ENCODE measurements at regions not wholly inside any gene's neighbourhood (a gene's known extent, or its start where the extent isn't known, plus 50 kb on each side); places are given as distances from the start of the nearest gene placed in this dataset.
"Not testable (repeated sequence)": the region's sequence is repeated elsewhere in the genome, so short reads cannot be mapped to it uniquely, and the experiment has no call there.

DNA sequence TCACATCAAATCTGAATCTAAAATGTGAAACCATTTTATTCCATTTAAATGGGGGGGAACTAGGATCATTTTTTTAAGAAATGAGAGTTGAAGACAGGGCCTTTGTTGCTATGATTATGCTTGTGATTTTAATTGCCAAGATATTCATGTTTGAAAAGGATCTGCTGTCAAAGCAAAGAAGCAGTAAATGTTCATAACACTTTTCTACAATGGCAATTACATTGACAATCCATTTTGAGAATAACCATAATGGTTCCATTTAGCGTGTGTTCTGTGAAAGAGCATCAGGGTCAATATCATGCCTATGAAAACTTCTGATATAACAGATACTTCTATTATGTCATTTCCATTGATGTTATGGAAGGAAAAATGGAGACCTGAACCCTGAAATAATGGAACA is 745.8 kb upstream of the SGO1 start:
- ATAC-seq = no peak
- H3K36me3 Mint-ChIP-seq = no peaks in the 10 kb centered on the region
- H3K27ac Mint-ChIP-seq = no peak overlapping the region
- no peaks in the 10 kb centered on the region for H3K27me3 Mint-ChIP-seq
- no peak for DNase-seq
- no peaks in the 10 kb centered on the region for H3K4me1 Mint-ChIP-seq
- peaks cover 12% of the 10 kb centered on the region for H3K9me3 Mint-ChIP-seq (ENCODE audit: low read depth)
- CTCF ChIA-PET = no interaction called here
- no peak overlapping the region for H3K4me3 Mint-ChIP-seq

DNA sequence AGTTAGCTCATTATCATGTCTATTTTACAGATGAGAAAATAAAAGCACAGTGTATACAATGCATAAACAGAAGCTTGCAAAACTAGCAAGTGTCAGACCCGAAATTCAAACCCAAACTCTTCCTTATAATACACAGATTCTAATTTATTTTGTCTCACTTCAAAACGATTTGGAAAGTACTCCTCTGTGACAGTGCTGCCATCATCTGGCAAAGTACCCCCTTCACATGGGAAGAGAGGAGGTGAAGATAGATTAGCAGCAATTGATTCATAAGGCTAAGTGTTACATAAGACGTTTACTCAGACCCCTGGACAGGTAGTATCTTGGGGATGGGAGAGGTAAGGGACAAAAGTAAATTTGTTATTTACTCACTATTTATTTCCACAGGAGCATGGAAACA is 744.0 kb upstream of the SGO1 start:
- no peak for ATAC-seq
- CTCF ChIA-PET = no interaction called here
- Mint-ChIP-seq H3K4me1 (no peaks in the 10 kb centered on the region), H3K9me3 (ENCODE audit: low read depth) (peaks cover 12% of the 10 kb centered on the region), H3K27me3 (no peaks in the 10 kb centered on the region), H3K4me3 (no peak overlapping the region), H3K36me3 (no peaks in the 10 kb centered on the region), H3K27ac (no peak overlapping the region)
- DNase-seq = no peak

DNA sequence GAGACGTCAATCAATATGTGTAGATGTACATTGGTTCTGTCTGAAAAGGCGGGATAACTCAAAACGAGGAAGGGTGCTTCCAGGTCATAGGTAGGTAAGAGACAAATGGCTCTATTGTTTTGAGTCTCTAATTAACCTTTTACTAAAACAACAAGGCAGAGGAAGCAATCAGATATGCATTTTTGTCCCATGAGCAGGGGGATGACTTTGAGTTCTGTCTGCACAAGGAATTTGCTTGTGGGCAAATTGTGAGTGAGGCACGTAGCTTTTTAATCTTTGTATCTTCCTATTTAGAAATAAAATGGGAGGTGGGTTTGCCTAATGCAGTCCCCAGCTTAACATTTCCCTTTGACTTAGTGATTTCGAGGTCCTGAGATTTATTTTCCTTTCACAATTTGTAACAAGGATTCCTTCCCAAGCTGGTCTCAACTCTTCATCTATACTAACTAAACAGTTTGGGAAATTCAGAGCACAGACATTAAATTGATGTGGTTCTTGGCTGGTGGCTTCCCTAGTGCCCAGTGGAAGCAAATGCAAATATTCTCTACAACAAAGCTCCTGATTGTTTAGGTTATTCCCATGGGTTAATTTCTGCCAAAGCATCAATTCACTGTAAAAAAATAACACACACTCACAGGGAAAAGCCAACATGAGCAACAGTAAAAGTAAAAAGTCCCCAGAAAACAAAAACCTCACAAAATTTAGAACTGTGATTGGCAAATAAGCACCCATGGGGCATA is 738.8 kb upstream of the SGO1 start:
- Mint-ChIP-seq H3K36me3 (no peaks in the 10 kb centered on the region), H3K27ac (no peak overlapping the region), H3K27me3 (no peaks in the 10 kb centered on the region), H3K4me1 (no peaks in the 10 kb centered on the region), H3K9me3 (ENCODE audit: low read depth) (peaks cover 16% of the 10 kb centered on the region), H3K4me3 (no peak overlapping the region)
- DNase-seq (no peak), ATAC-seq (no peak)
- CTCF ChIA-PET = no interaction called here

DNA sequence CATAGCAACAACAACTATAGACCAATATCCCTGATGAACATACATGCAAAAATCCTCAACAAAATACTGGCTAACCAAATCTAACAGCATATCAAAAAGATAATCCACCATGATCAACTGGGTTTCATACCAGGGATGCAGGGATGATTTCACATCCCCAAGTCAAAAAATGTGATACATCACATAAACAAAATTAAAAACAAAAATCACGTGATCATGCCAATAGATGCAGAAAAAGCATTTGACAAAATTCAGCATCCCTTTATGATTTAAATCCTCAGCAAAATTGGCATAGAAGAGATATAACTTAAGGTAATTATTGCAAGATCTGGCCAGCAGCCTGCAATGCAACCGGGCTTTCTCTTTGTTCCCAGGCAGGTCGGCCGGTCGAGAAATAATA is 735.1 kb upstream of the SGO1 start:
- ATAC-seq, H3K4me3 Mint-ChIP-seq, H3K36me3 Mint-ChIP-seq, H3K4me1 Mint-ChIP-seq, H3K27me3 Mint-ChIP-seq, DNase-seq, H3K27ac Mint-ChIP-seq, CTCF ChIA-PET: not testable (repeated sequence)
- peaks cover 22% of the 10 kb centered on the region for H3K9me3 Mint-ChIP-seq (ENCODE audit: low read depth)

DNA sequence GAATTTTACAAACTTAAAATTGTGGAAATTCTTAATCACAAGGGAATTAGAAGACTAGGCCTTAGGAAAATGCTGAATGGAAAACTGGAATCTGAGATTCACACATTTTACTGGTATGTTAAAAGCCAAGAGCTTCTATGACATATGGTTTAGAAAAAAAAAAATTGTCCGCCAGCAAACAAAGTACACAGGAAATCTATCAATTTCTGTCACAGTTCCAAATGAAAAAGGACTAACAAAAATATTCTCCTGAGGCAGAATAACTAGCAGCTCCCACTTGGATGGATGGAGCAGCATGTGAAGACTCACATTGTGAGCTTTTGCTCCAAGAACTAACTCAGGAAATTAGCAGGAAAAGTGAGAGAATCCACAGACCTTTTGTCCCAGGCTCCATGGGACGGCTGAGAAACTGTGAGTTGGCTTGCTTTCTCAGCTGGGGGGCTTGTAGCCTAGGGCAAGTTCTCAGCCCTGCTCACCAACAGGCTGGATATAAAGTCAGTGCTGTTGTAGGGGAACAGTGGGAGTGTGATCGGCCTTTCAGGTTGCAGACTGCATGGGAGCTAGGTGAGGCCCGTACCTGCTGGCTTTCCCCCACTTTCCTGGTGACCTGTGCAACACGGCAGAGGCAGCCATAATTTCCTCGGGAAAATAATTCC is 731.1 kb upstream of the SGO1 start:
- no peaks in the 10 kb centered on the region for H3K27me3 Mint-ChIP-seq
- H3K9me3 Mint-ChIP-seq (ENCODE audit: low read depth) = peaks cover 20% of the 10 kb centered on the region
- no peak for ATAC-seq
- H3K36me3 Mint-ChIP-seq = no peaks in the 10 kb centered on the region
- H3K27ac Mint-ChIP-seq = no peak overlapping the region
- DNase-seq = no peak
- CTCF ChIA-PET = no interaction called here
- no peak overlapping the region for H3K4me3 Mint-ChIP-seq
- H3K4me1 Mint-ChIP-seq = no peaks in the 10 kb centered on the region

DNA sequence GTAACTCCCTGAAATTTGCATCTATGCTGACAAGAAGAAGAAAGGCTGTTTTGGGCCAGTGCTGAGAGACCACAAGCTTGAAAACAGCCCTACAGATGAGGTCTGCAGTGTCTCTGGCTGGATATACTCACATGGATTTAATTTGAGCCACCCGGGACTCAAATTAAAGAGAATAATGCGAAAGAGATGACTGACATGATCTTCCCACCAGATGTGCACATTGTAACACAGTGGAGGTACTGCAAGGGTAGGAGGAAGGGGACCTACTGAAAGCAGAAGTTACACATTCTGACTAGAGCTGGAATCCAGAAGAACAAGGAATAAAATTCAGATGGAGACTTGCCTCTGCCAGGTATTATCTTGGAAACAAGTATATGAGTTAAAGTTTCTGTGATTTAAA is 728.3 kb upstream of the SGO1 start:
- Mint-ChIP-seq H3K36me3 (no peaks in the 10 kb centered on the region), H3K27me3 (no peaks in the 10 kb centered on the region), H3K27ac (no peak overlapping the region), H3K4me3 (no peak overlapping the region), H3K9me3 (ENCODE audit: low read depth) (peaks cover 15% of the 10 kb centered on the region), H3K4me1 (no peaks in the 10 kb centered on the region)
- DNase-seq = no peak
- ATAC-seq = no peak
- CTCF ChIA-PET = no interaction called here

DNA sequence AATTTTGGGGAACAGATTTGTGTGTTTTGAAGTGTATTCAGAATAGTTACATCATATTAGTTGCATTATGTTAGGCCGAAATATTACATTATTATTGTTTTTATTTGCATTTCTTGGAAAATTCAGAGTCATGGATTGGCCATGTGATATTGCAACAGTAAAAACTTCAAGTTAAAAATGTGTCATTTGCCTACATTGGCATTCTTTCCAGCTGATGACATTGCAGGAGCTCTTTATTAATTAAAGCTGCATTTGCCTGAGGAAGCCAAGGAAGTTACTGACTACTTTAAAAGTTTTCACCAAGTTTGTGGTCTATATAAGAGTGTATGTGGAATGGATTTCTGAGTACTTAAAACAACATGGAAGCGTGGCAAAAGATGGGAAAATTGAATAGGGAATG is 726.4 kb upstream of the SGO1 start:
- Mint-ChIP-seq H3K36me3 (no peaks in the 10 kb centered on the region), H3K27ac (no peak overlapping the region), H3K4me3 (no peak overlapping the region), H3K27me3 (no peaks in the 10 kb centered on the region), H3K4me1 (no peaks in the 10 kb centered on the region), H3K9me3 (ENCODE audit: low read depth) (peaks cover 12% of the 10 kb centered on the region)
- CTCF ChIA-PET = no interaction called here
- DNase-seq (no peak), ATAC-seq (no peak)

DNA sequence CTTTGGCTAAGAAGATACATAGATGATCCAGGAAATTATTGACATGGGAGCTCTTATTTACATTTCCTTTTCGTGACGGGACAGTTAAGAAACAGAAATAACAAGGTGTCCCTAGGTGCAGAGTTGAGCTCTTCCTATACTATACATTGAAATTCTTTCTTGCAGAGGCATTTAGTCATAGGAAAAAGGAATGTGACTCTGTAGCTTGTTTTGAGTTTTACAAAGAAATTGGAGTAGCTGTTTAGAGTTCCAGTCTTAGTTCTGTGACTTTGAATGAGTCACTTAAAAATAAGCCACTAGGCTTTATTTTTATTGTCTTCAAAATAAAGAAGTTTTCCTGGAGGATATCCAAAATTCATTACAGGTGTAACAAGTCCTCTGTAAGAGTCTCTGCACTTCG is 723.5 kb upstream of the SGO1 start:
- Mint-ChIP-seq H3K36me3 (no peaks in the 10 kb centered on the region), H3K4me1 (no peaks in the 10 kb centered on the region), H3K4me3 (no peak overlapping the region), H3K27me3 (no peaks in the 10 kb centered on the region), H3K9me3 (ENCODE audit: low read depth) (peaks cover 6% of the 10 kb centered on the region), H3K27ac (no peak overlapping the region)
- no peak for ATAC-seq
- DNase-seq = no peak
- CTCF ChIA-PET = no interaction called here

DNA sequence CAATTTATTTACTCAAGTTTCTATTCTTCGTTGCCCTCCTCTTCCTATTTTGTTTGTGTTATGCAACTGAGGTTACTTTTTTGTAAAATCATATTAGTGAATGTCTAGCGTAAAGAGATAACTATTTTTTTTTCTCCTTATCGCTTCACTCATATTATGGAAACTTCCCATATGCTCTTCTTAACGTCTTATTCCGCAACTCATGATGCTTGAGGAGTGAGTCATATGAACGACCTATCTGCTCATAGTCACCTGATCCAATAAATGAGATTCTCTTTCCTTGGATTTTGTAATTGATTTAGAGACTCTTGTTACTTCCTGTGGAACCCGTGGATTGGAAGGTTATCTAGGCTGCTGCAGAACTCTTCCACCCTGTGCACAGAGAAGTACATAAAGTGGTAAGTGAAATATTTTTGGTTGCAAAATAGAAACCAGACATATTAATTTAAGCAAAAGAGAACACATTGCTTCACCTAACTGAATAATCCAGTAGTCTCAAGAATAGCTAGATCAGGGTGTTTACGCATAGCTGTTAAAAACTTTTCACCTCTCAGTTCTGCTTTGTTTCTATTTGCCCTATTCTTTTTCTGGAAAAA is 719.3 kb upstream of the SGO1 start:
- DNase-seq = no peak
- peaks cover 3% of the 10 kb centered on the region for H3K9me3 Mint-ChIP-seq (ENCODE audit: low read depth)
- no peak for ATAC-seq
- no peaks in the 10 kb centered on the region for H3K4me1 Mint-ChIP-seq
- H3K4me3 Mint-ChIP-seq = no peak overlapping the region
- H3K27me3 Mint-ChIP-seq = no peaks in the 10 kb centered on the region
- no peaks in the 10 kb centered on the region for H3K36me3 Mint-ChIP-seq
- H3K27ac Mint-ChIP-seq = no peak overlapping the region
- CTCF ChIA-PET = no interaction called here

DNA sequence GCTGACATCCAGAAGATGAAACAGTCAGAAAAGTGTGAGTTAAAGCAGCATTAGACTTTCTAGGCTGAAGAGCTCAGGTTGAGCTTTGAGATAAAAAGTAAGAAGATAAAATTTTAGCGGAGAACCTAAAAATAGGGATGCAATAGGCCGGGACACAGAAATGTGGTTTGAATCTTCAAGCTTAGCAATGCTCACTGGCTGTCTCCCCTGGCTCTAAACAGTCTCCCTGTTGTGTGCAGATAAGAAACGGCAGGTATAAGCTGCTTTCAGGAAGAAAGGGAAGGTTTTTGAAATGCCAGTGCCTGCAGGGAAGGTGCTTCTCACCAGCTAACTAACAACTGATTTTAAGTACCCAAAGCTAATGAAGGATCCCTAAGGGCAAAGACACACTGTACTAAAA is 718.7 kb upstream of the SGO1 start:
- H3K27ac Mint-ChIP-seq = no peak overlapping the region
- ATAC-seq = no peak
- DNase-seq = no peak
- peaks cover under 1% of the 10 kb centered on the region for H3K9me3 Mint-ChIP-seq (ENCODE audit: low read depth)
- H3K36me3 Mint-ChIP-seq = no peaks in the 10 kb centered on the region
- H3K27me3 Mint-ChIP-seq = no peaks in the 10 kb centered on the region
- no peak overlapping the region for H3K4me3 Mint-ChIP-seq
- CTCF ChIA-PET = no interaction called here
- H3K4me1 Mint-ChIP-seq = no peaks in the 10 kb centered on the region

DNA sequence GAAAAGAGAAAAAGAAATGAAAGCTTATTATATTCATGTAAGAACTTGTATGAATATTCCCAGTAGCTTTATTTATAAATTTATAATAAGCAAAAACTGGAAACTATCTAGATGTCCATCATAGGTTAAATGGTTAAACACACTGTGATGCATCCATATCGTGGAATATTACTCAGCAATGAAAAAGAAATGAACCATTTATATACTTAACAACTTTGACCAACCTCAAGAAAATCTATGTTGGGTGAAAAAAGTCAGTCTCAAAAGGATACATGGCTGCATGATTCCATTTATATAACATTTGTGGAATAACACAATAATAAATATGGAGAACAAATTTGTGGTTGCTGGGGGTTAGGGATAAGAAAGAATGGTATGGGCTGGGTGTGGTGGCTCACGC is 713.0 kb upstream of the SGO1 start:
- Mint-ChIP-seq H3K4me3 (no peak overlapping the region), H3K27me3 (no peaks in the 10 kb centered on the region), H3K27ac (no peak overlapping the region), H3K4me1 (no peaks in the 10 kb centered on the region), H3K36me3 (no peaks in the 10 kb centered on the region), H3K9me3 (ENCODE audit: low read depth) (peaks cover 9% of the 10 kb centered on the region)
- ATAC-seq (no peak), DNase-seq (no peak)
- CTCF ChIA-PET = no interaction called here

DNA sequence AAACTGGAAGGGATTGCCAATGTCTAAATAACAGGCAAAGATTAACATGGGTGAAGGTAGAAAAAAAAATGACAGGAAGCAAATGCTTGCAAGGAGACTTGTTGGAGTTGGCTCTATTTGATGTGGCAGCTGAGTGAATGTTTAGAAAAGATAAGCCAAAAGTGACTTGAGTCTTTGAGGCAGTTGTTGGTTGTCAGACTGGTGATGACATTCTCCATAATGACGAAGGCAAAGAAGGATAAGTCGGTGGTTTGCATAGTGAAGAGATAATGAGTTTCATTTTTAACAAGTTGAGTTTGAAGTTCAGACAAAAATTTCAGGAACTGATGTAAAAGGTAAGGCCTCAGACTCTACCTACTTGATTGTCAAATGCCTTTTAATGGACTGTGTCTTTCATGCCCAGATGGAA is 704.1 kb upstream of the SGO1 start:
- peaks cover 5% of the 10 kb centered on the region for H3K9me3 Mint-ChIP-seq (ENCODE audit: low read depth)
- H3K27me3 Mint-ChIP-seq = no peaks in the 10 kb centered on the region
- no peaks in the 10 kb centered on the region for H3K36me3 Mint-ChIP-seq
- CTCF ChIA-PET = no interaction called here
- H3K4me3 Mint-ChIP-seq = no peak overlapping the region
- H3K4me1 Mint-ChIP-seq = no peaks in the 10 kb centered on the region
- no peak overlapping the region for H3K27ac Mint-ChIP-seq
- DNase-seq (no peak), ATAC-seq (no peak)

DNA sequence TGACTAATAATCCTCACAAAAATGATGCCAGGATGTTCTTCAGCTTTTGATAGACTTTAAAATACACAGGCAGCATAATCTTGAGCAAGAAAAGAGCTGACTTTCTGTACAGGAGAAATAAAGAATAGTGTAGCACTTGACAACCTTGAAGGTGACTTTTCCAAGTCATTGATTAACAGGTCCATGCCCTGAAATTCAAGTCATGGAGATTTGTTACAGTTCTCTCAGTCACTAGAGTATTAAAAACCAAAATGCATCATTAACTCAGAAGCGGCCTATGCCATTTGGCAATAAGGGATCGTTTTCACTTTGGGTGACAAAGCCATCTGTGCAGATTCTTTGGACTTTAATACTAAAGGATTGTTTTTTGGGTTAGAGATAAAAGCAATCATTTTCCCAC is 692.7 kb upstream of the SGO1 start:
- no peak overlapping the region for H3K4me3 Mint-ChIP-seq
- peaks cover 13% of the 10 kb centered on the region for H3K9me3 Mint-ChIP-seq (ENCODE audit: low read depth)
- CTCF ChIA-PET = no interaction called here
- H3K27me3 Mint-ChIP-seq = no peaks in the 10 kb centered on the region
- no peaks in the 10 kb centered on the region for H3K36me3 Mint-ChIP-seq
- ATAC-seq (no peak), DNase-seq (no peak)
- H3K27ac Mint-ChIP-seq = no peak overlapping the region
- H3K4me1 Mint-ChIP-seq = no peaks in the 10 kb centered on the region

DNA sequence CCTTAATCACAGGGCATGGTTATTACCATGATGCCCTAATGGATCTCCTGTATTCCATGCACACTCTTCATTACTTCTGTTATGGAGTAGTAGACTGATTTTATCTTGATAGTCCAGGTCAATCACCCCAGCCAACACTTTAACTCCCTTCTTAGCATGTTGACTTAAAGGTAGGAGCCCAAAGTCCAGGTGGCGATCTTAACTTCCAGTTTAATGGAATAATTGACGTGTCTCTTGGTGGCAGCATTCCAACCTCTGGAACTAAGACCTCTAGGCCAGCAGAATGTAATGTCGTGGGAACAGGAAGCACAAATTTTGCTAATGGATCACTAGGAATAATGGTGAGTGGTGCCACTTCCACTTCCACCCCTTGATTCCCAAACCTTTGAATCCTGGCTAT is 687.2 kb upstream of the SGO1 start:
- CTCF ChIA-PET = no interaction called here
- no peaks in the 10 kb centered on the region for H3K36me3 Mint-ChIP-seq
- H3K4me1 Mint-ChIP-seq = no peaks in the 10 kb centered on the region
- DNase-seq (no peak), ATAC-seq (no peak)
- peaks cover 10% of the 10 kb centered on the region for H3K9me3 Mint-ChIP-seq (ENCODE audit: low read depth)
- H3K27me3 Mint-ChIP-seq = no peaks in the 10 kb centered on the region
- no peak overlapping the region for H3K27ac Mint-ChIP-seq
- no peak overlapping the region for H3K4me3 Mint-ChIP-seq
